GM19351 (cell line): ENCODE measurements at regions not wholly inside any gene's neighbourhood (a gene's known extent, or its start where the extent isn't known, plus 50 kb on each side); places are given as distances from the start of the nearest gene placed in this dataset.

Source experiments
- ATAC-seq: cut with Tn5 transposase; IDR thresholded peaks from one replicate; pipeline ENCODE4 v1.9.1; 2021; ENCODE audit warnings: mild to moderate bottlenecking, moderate library complexity; ENCODE audit not compliant: unreplicated experiment

- peak; percentile 99 for ATAC-seq
Observed at GRCh38 chr4:124018383-124019317, 622.1 kb downstream of the SPRY1 start.

- ATAC-seq, result no peak
Observed at GRCh38 chr4:124019749-124020549, 623.4 kb downstream of the SPRY1 start.

DNA sequence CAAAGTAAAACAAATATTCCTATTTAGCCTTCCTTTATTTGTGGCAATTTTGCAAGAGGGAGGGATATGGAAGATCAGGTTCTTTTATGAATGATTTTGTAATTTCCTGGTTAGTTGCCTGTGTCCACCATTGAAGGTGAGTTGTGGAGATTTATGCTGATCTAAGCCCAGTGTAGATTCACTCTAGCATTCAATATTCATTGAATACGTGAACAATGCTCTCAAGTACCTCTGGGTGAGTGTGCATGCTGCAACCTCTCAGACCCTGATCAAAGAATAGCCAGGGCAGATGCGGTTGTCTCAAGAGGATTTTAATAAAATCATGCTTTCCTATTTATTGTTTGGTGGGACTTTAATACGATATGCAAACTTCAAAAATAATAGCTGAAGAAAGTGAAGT, 628.4 kb downstream of the SPRY1 start:
- no peak for ATAC-seq

DNA sequence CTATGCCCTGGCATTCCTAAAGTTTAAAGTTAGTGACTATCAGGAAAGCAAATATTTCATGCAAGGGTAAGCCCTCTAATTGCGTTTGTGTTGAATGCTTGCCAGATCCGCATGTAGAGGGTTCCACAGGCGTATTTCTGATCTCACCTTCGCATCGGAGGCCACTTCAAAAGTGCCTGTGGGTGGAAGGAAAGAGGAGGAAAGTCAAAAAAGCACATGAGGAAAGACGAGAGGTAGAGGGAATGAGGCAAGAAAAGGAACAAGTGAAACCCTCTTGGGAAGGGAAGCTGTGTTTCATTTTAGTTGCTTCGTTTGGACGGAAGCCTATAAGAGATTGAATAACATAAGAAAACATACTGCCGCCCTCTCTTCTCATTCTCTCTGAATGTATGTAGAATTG, 628.8 kb downstream of the SPRY1 start:
- ATAC-seq, result no peak

GRCh38 chr4:124028182-124028581, 631.6 kb downstream of the SPRY1 start:
- no peak for ATAC-seq

DNA sequence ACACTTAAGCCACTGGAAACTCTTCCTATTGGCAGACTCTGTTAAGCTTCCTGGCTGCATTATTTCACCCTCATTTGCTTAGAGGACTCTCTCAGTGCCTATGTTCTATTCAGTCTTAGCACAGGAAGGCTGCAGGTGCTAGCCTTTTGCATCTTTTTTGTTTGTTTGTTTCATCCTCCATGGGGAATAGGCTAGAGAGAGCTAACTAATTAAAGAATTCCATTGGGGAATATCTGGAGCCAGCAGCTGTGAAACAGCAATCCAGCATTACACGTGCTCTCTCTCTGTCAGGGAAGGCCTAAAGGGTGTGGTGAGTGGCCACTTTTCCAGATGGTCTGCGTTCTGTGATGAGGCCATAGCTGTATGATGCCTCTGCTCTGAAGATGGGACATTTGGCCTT, 633.6 kb downstream of the SPRY1 start:
- no peak for ATAC-seq

DNA sequence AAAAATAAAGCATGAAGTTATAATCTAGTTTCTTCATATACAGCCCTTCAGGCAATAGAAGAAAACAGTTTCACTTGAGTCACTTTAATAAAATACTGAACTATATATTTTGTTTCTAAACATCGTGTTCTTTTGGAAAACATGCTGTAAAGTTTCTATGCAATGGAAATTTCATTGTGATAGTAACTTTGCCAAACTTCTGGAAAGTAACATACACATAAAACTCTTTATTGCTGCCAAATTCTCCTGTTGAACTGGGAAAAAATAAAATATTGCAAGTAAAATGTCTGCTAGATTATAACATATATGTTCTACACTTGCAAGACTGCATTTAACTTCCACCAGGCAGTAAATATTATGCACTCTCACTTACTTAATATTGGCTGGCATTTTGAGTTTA, 635.4 kb downstream of the SPRY1 start:
- no peak for ATAC-seq

GRCh38 chr4:124035364-124036041, 638.9 kb downstream of the SPRY1 start:
- no peak for ATAC-seq

GRCh38 chr4:124037236-124037635, 640.6 kb downstream of the SPRY1 start:
- ATAC-seq, result no peak

DNA sequence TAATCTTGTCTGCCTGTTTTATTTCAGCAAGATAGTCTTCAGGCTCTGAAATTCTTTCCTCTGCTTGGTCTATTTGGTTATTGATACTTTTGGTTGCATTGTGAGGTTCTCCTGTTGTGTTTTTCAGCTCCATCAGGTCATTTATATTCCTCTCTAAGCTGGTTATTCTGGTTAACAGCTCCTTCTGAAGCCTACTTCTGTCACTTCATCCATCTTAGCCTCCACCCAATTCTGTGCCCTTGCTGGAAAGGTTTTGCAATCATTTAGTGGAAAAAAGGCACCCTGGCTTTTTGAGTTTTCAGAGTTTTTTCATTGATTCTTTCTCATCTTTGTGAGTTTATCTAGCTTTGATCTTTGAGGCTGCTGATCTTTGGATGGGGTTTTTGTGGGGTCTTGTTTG, 647.7 kb downstream of the SPRY1 start:
- no peak for ATAC-seq

DNA sequence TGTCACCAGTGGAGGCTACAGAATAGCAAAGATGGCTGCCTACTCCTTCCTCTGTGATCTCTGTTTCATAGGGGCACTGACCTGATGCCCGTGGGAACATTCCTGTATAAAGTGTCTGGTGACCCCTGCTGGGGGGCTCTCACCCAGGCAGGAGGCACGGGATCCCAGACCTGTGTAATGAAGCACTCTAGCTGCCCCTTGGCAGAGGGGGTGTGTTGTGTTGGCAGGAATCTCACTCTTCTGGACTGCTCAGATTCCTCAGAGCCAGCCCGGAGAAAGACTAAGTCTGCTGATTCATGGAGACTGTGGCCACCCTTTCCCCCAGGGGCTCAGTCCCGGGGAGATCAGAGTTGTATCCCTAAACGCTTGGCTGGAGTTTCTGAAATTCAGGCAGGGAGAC, 648.3 kb downstream of the SPRY1 start:
- ATAC-seq, result no peak

GRCh38 chr4:124046190-124046589, 649.6 kb downstream of the SPRY1 start:
- ATAC-seq, result no peak

- no peak for ATAC-seq
Observed at GRCh38 chr4:124053872-124054538, 657.4 kb downstream of the SPRY1 start.

DNA sequence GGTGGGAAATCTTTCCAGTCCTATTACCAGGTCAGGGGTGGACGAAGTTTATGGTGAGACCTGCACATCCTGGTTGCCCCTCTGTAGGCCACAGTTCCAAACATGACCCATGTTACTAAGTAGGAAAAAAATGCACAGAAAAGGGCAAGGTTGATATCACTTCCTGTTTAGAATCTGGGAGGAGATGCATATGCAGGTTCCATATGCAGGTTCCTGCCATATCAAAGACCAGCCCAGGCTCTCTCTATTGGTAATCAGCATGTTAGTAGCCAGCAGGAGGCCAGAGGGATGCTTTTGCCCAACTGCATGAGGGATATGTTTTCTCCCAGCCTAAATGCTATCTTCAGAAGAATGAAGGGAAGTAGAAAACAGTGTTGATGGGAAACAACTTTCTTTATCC, 657.2 kb downstream of the ANKRD50 start:
- ATAC-seq, result no peak

DNA sequence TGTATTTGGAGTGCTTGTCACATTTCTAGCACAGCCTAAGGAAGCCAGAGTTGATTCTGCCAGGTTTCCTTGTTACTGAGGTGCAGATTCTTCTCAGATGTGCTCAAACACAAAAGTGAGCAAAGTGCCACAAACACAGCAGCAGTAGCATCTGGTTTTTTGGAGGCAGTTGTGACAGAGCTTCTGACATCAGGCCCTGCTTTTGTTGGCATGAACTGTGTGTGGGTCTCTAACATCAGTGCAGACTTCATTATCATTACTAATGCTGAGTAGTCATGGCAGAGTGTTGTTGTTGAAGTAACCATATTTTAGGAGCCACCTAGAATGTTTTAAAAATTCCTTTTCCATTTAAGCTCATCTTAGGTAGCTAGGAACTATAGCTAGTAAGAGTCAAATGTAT, 656.6 kb downstream of the ANKRD50 start:
- ATAC-seq, result no peak

DNA sequence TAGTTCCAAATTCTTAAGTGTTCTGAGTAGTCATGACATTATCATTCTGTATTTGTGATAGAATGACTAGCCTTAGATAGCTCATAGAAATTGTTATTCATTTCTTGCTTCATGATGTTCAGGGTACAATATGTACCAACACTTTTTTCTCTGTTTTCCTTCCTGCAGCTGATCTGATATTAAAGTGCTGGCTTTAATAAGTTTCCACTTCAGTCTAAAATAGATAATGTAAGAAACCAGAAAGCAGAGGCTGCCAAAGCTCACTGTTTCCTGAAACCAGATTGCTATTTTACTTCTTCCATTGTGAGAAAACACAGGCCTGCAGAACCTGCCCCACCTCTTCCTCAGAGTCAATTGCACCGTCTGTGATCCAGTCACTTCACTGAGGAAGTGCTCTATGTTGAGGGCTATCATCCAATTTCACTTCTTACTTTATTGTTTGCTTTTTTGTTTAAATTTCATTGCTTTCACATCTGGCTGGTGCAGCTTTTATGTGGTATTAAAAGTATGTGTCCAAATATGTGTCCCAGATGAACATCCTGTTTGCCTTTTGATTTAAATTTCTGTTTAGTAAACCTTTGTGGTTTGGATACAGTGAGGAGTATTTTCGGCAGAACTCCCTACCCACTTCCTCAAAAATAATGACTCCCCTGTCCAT, 652.1 kb downstream of the ANKRD50 start:
- peak; percentile 72 for ATAC-seq

GRCh38 chr4:124061413-124061812, 651.1 kb downstream of the ANKRD50 start:
- no peak for ATAC-seq

DNA sequence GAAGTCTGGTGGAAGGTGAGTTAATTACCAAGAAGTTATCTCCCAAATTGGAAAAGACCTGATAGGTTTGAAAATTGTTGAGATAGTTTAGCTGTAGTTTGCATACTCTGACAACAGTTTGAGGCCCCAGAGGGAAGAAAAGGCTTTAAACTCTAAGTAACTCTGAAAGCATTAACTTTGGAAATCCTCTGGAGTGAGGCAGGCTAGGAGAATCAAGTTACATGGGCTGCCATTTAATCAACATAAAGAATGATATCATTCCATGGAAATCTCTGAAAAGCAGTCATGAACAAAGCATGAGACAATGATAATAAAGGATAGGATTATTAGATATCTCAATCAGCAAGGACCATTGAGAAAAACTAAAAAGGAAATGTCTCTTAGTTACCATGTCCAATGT, 647.1 kb downstream of the ANKRD50 start:
- no peak for ATAC-seq

DNA sequence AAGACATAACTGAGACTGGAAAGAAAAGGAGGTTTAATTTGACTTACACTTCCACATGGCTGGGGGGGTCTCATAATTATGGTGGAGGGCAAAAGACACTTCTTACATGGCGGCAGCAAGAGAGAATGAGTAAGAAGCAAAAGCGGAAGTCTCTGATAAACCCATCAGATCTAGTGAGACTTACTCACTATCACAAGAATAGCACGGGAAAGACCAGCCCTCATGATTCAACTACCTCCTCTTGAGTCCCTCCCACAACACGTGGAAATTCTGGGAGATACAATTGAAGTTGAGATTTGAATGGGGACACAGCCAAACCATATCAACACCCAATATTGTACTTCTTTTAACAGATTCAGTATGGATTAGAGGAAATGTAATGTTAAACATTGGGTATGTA, 646.6 kb downstream of the ANKRD50 start:
- no peak for ATAC-seq

DNA sequence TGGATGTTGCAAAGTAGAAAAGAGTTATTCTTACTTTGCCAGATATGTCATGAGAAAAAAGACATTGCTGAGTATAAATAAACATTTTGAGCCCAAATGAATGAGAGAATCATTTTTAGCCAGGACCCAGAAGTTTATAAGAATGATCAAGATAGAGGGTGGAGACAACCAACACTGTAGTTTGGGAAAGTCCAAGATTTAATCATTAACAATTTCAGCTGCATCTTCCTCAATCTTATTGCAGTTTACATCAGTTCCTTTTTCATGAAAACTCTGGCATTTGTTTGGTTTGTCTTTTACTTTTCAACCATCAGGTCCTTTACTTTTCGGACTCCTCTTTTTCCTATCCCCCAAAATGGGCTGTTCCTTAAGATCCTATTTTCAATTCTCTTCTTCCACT, 645.9 kb downstream of the ANKRD50 start:
- ATAC-seq, result no peak
